Activated CD4-positive, alpha-beta memory T cell treated with anti-CD3 and anti-CD28 coated beads for 36 hours (primary cell): ENCODE measurements at regions not wholly inside any gene's neighbourhood (a gene's known extent, or its start where the extent isn't known, plus 50 kb on each side); places are given as distances from the start of the nearest gene placed in this dataset.
"Not testable (repeated sequence)": the region's sequence is repeated elsewhere in the genome, so short reads cannot be mapped to it uniquely, and the experiment has no call there.

Experiments
- CTCF ChIA-PET: fragments of 350-600 bp; sonication (Branson Sonifier 250); formaldehyde crosslinking; loops from one replicate; lab custom pipeline; 2021; ENCODE audit warnings: antibody characterized with exemption, inconsistent platforms; lab: Charles Lee
- POLR2A ChIA-PET: fragments of 350-600 bp; sonication (Branson Sonifier 250); formaldehyde crosslinking; loops from one replicate; lab custom pipeline; 2021; ENCODE audit warnings: antibody characterized with exemption; lab: Charles Lee
- DNase-seq: peaks from one replicate; pipeline ENCODE4 v3.0.0-alpha.2; 2020
- H3K27ac Mint-ChIP-seq: one replicate; pipeline ENCODE4 v1.8.0; 2021; ENCODE audit warnings: mixed read lengths
- H3K27me3 Mint-ChIP-seq: one replicate; pipeline ENCODE4 v1.8.0; 2021; ENCODE audit warnings: mixed read lengths
- H3K36me3 Mint-ChIP-seq: one replicate; pipeline ENCODE4 v1.8.0; 2021; ENCODE audit warnings: mixed read lengths
- H3K4me1 Mint-ChIP-seq: one replicate; pipeline ENCODE4 v1.8.0; 2021; ENCODE audit warnings: low read depth, mixed read lengths
- H3K4me3 Mint-ChIP-seq: one replicate; pipeline ENCODE4 v1.8.0; 2021; ENCODE audit warnings: mild to moderate bottlenecking, mixed read lengths
- H3K9me3 Mint-ChIP-seq: one replicate; pipeline ENCODE4 v1.8.0; 2021; ENCODE audit warnings: mixed read lengths
- intact Hi-C: fragments of 100-400 bp; cut with micrococcal nuclease; formaldehyde crosslinking; loops from one replicate; pipeline ENCODE4 v1.15.1; 2023

DNA sequence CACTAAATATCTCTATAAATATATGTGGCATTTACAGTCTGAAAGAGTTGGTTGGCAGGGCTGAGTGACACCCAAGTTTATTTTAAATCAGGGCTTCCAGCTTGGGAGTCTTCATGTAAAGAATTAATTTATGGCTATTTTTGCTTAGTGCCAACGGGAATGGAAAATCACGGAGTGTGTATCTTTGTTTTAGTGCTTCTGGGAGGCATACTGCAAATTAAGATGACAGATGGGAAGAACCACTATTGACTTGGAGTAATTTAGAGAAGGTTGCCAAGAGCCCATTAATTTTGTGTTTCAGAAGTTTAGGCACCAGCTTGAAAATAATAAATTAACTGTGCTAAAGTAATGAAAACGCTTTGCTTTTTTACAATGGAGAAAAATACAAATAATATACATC lies 135.2 kb downstream of the GPR37 start:
- POLR2A ChIA-PET = no interaction called here
- H3K27me3 Mint-ChIP-seq = no peaks in the 10 kb centered on the region
- H3K9me3 Mint-ChIP-seq = peaks cover 2% of the 10 kb centered on the region
- no peak overlapping the region for H3K27ac Mint-ChIP-seq
- CTCF ChIA-PET = no interaction called here
- no peak for DNase-seq
- intact Hi-C loops = no loop called here
- H3K36me3 Mint-ChIP-seq = no peaks in the 10 kb centered on the region
- no peak overlapping the region for H3K4me3 Mint-ChIP-seq
- H3K4me1 Mint-ChIP-seq = no peaks in the 10 kb centered on the region

DNA sequence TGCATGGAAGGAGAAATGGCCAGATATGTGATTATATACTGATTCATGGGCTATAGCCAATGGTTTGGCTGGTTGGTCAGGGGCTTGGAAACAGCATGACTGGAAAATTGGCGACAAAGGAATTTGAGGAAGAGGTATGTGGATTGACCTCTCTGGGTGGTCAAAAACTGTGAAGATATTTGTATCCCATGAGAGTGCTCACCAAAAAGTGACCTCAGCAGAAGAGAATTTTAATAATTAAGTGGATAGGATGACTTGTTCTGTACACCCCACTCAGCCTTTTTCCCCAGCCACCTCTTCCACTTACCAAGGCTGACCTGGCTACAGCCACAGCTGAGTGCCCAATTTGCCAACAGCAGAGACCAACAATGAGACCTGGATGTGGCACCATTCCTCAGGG lies 146.7 kb downstream of the GPR37 start:
- intact Hi-C loops = no loop called here
- Mint-ChIP-seq H3K27ac (no peak overlapping the region), H3K36me3 (no peaks in the 10 kb centered on the region), H3K4me1 (no peaks in the 10 kb centered on the region), H3K4me3 (no peak overlapping the region), H3K27me3 (no peaks in the 10 kb centered on the region), H3K9me3 (peaks cover 2% of the 10 kb centered on the region)
- no peak for DNase-seq
- POLR2A ChIA-PET = no interaction called here
- CTCF ChIA-PET = no interaction called here

DNA sequence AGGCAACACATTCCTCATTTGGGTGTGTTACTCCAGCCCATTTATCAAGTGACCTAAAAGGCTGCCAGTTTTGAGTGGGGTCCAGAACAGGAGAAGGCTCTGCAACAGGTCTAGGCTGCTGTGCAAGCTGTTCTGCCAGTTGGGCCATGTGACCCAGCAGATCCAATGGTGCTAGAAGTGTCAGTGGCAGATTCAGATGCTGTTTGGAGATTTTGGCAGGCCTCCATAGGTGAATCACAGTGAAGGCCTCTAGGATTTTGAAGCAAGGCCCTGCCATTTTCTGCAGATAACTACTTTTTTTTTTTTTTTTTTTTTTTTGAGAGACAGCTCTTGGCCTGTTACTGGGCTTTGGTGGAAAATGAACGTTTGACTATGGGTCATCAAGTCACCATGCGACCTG lies 147.5 kb downstream of the GPR37 start:
- H3K27me3 Mint-ChIP-seq, H3K27ac Mint-ChIP-seq, H3K4me1 Mint-ChIP-seq, H3K4me3 Mint-ChIP-seq, CTCF ChIA-PET, H3K9me3 Mint-ChIP-seq, DNase-seq, POLR2A ChIA-PET, intact Hi-C loops, H3K36me3 Mint-ChIP-seq: not testable (repeated sequence)

DNA sequence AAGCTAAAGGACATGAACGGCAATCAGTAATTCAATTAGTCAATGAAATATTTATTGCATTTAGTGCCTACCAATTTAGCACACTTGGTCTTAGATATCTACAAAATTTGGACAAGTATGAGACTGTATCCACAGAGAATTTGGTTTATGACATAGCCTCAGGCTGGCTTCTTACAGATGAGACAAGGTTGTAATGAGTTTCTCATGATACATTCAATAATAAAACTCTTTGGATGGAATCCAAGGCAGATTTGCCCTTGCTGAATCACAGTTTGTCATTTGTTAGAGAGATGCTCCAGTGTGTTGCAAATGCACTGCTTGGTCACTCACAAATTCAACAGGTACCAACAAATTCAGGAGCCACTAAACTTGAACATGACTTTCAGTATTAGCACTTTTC lies 162.5 kb downstream of the GPR37 start:
- Mint-ChIP-seq H3K27me3 (no peaks in the 10 kb centered on the region), H3K4me3 (no peak overlapping the region), H3K36me3 (no peaks in the 10 kb centered on the region), H3K9me3 (no peaks in the 10 kb centered on the region), H3K4me1 (no peaks in the 10 kb centered on the region), H3K27ac (no peak overlapping the region)
- intact Hi-C loops = no loop called here
- ChIA-PET POLR2A (no interaction called here), CTCF (no interaction called here)
- DNase-seq = no peak

DNA sequence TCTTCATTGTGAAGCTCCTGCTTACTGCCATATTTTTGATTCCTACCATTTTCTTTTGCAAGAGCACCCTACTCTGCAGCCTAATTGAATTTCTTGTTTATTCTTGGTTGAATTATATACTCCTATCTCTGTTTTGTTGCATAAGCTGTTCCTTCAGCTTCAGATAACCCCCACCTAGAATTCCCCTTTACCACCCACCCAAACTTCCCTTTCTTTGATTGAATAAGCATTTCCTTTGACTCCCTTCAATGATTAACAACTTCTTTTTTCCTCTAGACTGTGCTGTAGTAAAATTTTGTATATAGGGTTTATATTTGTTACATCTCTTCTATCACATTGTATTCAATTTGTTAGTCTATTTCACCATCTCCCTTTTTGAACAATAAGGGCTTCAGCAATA lies 168.1 kb downstream of the GPR37 start:
- POLR2A ChIA-PET = no interaction called here
- CTCF ChIA-PET = no interaction called here
- intact Hi-C loops = no loop called here
- no peaks in the 10 kb centered on the region for H3K9me3 Mint-ChIP-seq
- no peaks in the 10 kb centered on the region for H3K4me1 Mint-ChIP-seq
- no peak overlapping the region for H3K4me3 Mint-ChIP-seq
- no peak for DNase-seq
- no peaks in the 10 kb centered on the region for H3K27me3 Mint-ChIP-seq
- no peak overlapping the region for H3K27ac Mint-ChIP-seq
- no peaks in the 10 kb centered on the region for H3K36me3 Mint-ChIP-seq

DNA sequence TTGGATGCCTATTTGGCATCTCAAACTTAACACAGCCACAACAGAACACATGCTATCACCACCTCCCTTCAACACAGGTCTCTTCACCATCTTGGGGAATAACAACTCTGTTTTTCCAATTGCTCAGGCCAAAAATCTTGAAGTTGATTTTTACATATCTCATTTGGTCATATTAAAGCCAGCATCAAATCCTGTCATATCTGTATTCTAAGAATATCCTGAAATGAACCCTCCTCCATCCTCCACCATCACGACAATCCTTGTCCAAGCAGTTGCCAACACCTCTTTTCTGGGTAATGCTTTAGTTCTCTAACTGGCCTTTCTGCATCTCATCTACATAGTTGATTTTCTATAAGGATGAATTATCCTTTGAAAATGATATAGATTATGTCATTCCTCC lies 168.7 kb downstream of the GPR37 start:
- Mint-ChIP-seq H3K4me3 (no peak overlapping the region), H3K9me3 (no peaks in the 10 kb centered on the region), H3K36me3 (no peaks in the 10 kb centered on the region), H3K27ac (no peak overlapping the region), H3K27me3 (no peaks in the 10 kb centered on the region), H3K4me1 (no peaks in the 10 kb centered on the region)
- DNase-seq = no peak
- CTCF ChIA-PET = no interaction called here
- POLR2A ChIA-PET = no interaction called here
- intact Hi-C loops = no loop called here

DNA sequence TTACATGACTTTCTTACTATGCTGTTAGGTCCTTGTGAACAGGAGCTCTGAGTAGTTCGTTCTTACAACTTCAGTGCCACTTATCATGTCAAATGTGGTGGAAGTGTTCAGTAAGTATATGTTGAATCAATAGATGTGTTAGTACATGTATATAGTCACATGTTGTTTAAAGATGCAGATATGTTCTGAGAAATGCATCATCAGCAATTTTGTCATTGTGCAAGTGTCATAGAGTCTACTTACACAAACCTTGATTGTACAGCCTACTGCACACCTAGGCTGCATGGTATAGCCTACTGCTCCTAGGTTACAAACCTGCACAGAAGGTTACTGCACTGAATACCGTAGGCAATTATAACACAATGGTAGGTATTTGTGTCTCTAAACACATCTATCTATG lies 174.8 kb downstream of the GPR37 start:
- no peak overlapping the region for H3K4me3 Mint-ChIP-seq
- no peaks in the 10 kb centered on the region for H3K36me3 Mint-ChIP-seq
- H3K27ac Mint-ChIP-seq = no peak overlapping the region
- CTCF ChIA-PET = no interaction called here
- POLR2A ChIA-PET = no interaction called here
- H3K4me1 Mint-ChIP-seq = no peaks in the 10 kb centered on the region
- no peak for DNase-seq
- no peaks in the 10 kb centered on the region for H3K27me3 Mint-ChIP-seq
- intact Hi-C loops = no loop called here
- H3K9me3 Mint-ChIP-seq = no peaks in the 10 kb centered on the region

DNA sequence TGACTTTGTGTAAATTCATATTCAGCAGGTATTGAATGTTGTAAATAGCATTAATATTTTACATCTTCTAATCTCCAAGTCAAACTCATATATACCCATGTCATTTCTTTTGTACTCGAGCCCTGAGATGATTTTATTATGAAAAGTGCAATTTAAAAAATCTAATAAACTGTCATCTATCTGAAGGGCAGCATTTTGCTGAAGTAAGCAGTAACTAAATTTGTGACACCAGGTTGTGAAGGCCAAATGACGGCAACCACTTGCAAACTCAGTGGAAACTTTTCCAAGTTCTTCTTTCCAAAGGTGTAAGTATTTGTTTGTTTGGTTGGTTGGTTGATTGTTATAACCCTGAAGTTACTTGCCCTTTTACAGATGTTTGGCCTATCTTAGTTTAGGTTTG lies 188.3 kb downstream of the GPR37 start:
- no peak for DNase-seq
- no peaks in the 10 kb centered on the region for H3K4me1 Mint-ChIP-seq
- H3K36me3 Mint-ChIP-seq = no peaks in the 10 kb centered on the region
- intact Hi-C loops = no loop called here
- ChIA-PET POLR2A (no interaction called here), CTCF (no interaction called here)
- H3K4me3 Mint-ChIP-seq = no peak overlapping the region
- H3K27me3 Mint-ChIP-seq = no peaks in the 10 kb centered on the region
- no peak overlapping the region for H3K27ac Mint-ChIP-seq
- peaks cover 2% of the 10 kb centered on the region for H3K9me3 Mint-ChIP-seq

DNA sequence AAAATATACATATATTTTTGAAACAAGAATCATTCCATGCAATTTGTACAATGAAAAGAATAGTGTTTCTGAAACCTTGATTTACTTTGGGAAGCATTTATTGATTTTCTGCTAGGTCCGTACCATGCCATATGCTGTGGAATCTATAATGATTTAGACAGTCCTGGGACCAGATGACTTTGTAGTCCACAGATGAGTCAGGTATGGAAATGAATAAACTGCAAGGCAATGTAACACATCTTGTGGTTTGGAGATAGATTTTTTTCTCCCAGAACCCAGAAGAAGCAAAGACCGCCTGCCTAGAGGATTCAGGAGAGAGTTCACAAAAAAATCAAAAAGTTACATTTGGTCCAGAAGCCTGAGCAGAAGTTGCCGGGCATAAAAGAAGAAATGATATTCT lies 190.4 kb downstream of the GPR37 start:
- intact Hi-C loops = no loop called here
- CTCF ChIA-PET = no interaction called here

DNA sequence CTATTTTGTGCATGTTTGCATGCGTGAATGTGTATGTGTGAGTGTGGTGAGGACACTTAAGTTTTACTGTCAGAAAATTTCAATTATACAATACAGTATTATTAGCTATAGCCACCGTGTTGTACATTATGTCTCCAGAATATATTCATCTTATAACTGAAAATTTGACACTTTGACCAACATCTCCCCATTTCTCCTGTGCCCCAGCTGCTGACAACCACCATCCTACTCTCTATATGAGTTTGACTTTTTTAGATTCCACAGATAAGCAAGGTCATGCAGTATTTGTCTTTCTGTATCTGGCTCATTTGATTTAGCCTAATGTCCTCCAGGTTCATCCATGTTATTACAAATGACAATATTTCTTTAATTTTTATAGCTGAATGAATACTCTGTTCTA lies 195.0 kb downstream of the GPR37 start:
- Mint-ChIP-seq H3K27ac (no peak overlapping the region), H3K9me3 (no peaks in the 10 kb centered on the region), H3K36me3 (no peaks in the 10 kb centered on the region), H3K4me1 (no peaks in the 10 kb centered on the region), H3K4me3 (no peak overlapping the region), H3K27me3 (no peaks in the 10 kb centered on the region)
- no peak for DNase-seq
- ChIA-PET CTCF (no interaction called here), POLR2A (no interaction called here)
- intact Hi-C loops = no loop called here

More for the DNA sequence above, 190.4 kb downstream of the GPR37 start:
- Mint-ChIP-seq H3K36me3 (no peaks in the 10 kb centered on the region), H3K27ac (no peak overlapping the region), H3K9me3 (peaks cover 2% of the 10 kb centered on the region), H3K4me3 (no peak overlapping the region), H3K27me3 (no peaks in the 10 kb centered on the region), H3K4me1 (no peaks in the 10 kb centered on the region)
- DNase-seq = no peak
- POLR2A ChIA-PET = no interaction called here

DNA sequence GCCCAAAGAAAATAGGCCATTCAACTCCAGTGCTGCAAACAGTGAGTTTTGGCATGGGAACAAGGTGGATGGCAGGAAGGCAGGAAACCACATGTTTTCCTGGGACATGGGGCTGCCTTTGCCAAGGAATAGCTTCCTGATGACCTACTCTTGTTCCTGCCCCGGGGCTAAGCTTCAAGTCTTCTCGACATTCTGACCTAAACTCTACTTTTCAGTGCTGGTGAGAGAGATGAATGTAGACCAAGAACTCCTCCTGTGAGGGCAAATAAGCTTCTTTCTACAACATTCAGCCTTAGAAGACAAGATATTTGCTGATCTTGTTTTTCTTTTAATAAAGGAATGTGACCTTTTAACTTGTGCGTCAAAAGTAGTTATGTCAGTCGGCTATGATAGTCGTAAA lies 199.0 kb downstream of the GPR37 start:
- no peak for DNase-seq
- Mint-ChIP-seq H3K9me3 (no peaks in the 10 kb centered on the region), H3K27me3 (no peaks in the 10 kb centered on the region), H3K36me3 (no peaks in the 10 kb centered on the region), H3K27ac (no peak overlapping the region), H3K4me3 (no peak overlapping the region), H3K4me1 (no peaks in the 10 kb centered on the region)
- intact Hi-C loops = no loop called here
- ChIA-PET CTCF (no interaction called here), POLR2A (no interaction called here)

DNA sequence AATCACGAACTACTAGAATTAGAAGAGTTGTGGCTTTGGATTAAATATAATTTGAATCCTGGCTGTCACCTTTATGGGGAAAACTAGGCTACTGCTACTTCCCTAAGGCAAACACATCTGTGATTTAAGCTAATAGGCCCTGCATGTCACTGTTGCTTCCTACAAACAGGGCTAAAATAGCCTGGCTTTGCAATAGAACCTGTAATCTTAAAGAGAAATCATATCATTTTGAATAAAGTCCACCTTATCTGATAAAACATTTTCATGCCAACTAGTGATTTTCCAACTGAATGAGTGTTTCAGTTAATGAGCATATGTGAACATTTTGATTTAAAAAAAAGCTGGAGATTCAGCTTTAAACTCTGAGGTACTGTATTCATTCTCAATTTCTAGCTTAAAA lies 208.0 kb downstream of the GPR37 start:
- H3K4me3 Mint-ChIP-seq = no peak overlapping the region
- ChIA-PET CTCF (no interaction called here), POLR2A (no interaction called here)
- H3K9me3 Mint-ChIP-seq = peaks cover 2% of the 10 kb centered on the region
- no peaks in the 10 kb centered on the region for H3K4me1 Mint-ChIP-seq
- H3K36me3 Mint-ChIP-seq = no peaks in the 10 kb centered on the region
- no peak for DNase-seq
- intact Hi-C loops = no loop called here
- no peaks in the 10 kb centered on the region for H3K27me3 Mint-ChIP-seq
- no peak overlapping the region for H3K27ac Mint-ChIP-seq

DNA sequence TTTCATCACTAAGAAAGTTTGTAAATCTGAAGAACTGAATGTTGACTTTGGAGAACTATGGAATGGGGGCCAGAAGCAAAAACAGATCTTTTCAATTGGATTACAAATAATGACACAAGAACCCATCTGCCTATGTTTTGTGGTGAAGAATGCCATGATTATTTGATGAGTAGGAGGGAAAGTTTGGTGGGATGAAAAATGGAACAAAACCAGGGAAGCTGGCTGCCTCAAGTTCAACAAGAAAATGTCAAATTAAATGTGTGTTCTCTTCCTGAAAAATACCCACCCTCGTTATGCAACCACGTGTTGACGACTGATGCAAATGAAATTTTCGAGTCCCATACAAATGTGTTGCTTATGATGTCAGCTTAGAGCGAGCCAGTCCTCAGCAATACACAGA lies 208.5 kb downstream of the GPR37 start:
- CTCF ChIA-PET = no interaction called here
- no peaks in the 10 kb centered on the region for H3K36me3 Mint-ChIP-seq
- no peak overlapping the region for H3K4me3 Mint-ChIP-seq
- H3K9me3 Mint-ChIP-seq = peaks cover 2% of the 10 kb centered on the region
- no peaks in the 10 kb centered on the region for H3K27me3 Mint-ChIP-seq
- H3K4me1 Mint-ChIP-seq = no peaks in the 10 kb centered on the region
- H3K27ac Mint-ChIP-seq = no peak overlapping the region
- POLR2A ChIA-PET = no interaction called here
- intact Hi-C loops = no loop called here
- no peak for DNase-seq

DNA sequence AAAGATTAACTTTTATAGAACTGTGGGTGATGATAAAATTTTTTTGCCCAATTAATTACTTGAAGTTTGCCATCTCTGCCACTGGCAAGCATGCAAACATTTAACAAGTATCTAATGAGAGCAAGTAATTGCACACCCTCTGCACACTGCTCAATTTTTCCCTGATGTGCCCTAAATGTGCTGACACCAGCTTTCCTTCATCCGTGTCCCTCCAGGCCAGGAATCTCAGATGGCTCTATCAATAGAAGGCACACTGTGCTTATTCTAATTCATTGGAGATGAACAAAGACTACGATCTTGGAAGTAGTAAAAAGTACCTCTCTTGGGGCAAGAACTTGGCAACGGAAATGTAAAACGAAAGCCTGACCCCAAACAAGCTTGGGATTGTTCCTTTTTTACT lies 212.1 kb downstream of the GPR37 start:
- CTCF ChIA-PET = no interaction called here
- no peaks in the 10 kb centered on the region for H3K36me3 Mint-ChIP-seq
- H3K27ac Mint-ChIP-seq = no peak overlapping the region
- no peaks in the 10 kb centered on the region for H3K4me1 Mint-ChIP-seq
- no peaks in the 10 kb centered on the region for H3K27me3 Mint-ChIP-seq
- intact Hi-C loops = no loop called here
- POLR2A ChIA-PET = no interaction called here
- DNase-seq = no peak
- peaks cover 2% of the 10 kb centered on the region for H3K9me3 Mint-ChIP-seq
- H3K4me3 Mint-ChIP-seq = no peak overlapping the region
